Panc1 (cell line): ENCODE measurements at regions not wholly inside any gene's neighbourhood (a gene's known extent, or its start where the extent isn't known, plus 50 kb on each side); places are given as distances from the start of the nearest gene placed in this dataset.

ENCODE experiments used
- CTCF ChIP-seq: fragments of 450-650 bp; IDR thresholded peaks from 2 replicates; pipeline ENCODE4 v1.5.1; 2017; ENCODE audit warnings: mild to moderate bottlenecking
- POLR2AphosphoS5 ChIP-seq: IDR thresholded peaks from 2 replicates; pipeline ENCODE4 v1.6.1; 2012; ENCODE audit warnings: mild to moderate bottlenecking, low read depth, low read length, moderate library complexity
- REST ChIP-seq, 2 experiments: IDR thresholded peaks; 2 replicates each; pipeline ENCODE4 v1.6.1; 2011 to 2012; ENCODE audit warnings: low read depth in 2 of 2, control low read depth in 1 of 2, low read length in 1 of 2, mild to moderate bottlenecking in 1 of 2, moderate library complexity in 1 of 2; ENCODE audit not compliant: insufficient read depth in 1 of 2

GRCh38 chr4:171601091-171601490, 212.1 kb upstream of the GALNTL6 start:
- TF ChIP-seq REST (IDR thresholded peaks at IDR 0.05; ENCODE audit: insufficient read depth in 1 of 2, low read depth in 2 of 2, low read length in 1 of 2) (no peak), CTCF (no peak), POLR2AphosphoS5 (no peak)
